Neural cell (in vitro differentiated cells): ENCODE measurements at regions not wholly inside any gene's neighbourhood (a gene's known extent, or its start where the extent isn't known, plus 50 kb on each side); places are given as distances from the start of the nearest gene placed in this dataset.

Source experiments
- H2AFZ ChIP-seq: fragments of 200-600, 300-800 bp; sonication (generic), shearing (Covaris generic); 2 replicates; pipeline ENCODE4 v1.6.0; 2014; ENCODE audit warnings: low read depth, mild to moderate bottlenecking, antibody characterized with exemption, low read length, moderate library complexity
- H3F3A ChIP-seq: fragments of 200-600 bp; shearing (Covaris generic); 2 replicates; pipeline ENCODE4 v1.6.1; 2016; ENCODE audit warnings: mild to moderate bottlenecking, moderate library complexity, mixed read lengths, antibody characterized with exemption, low read length; ENCODE audit not compliant: insufficient read depth, poor library complexity, severe bottlenecking
- H3K27ac ChIP-seq: fragments of 200-600, 300-800 bp; sonication (generic), shearing (Covaris generic); 2 replicates; pipeline ENCODE4 v1.5.1; 2014; ENCODE audit warnings: mild to moderate bottlenecking, low read length, moderate library complexity
- H3K27me3 ChIP-seq: fragments of 300-800, 200-600 bp; sonication (generic), shearing (Covaris generic); 2 replicates; pipeline ENCODE4 v1.6.0; 2014; ENCODE audit warnings: mild to moderate bottlenecking, low read depth, low read length, moderate library complexity; ENCODE audit not compliant: insufficient read depth
- H3K36me3 ChIP-seq: fragments of 300-800, 200-600 bp; sonication (generic), shearing (Covaris generic); 2 replicates; pipeline ENCODE4 v1.5.1; 2014; ENCODE audit warnings: mild to moderate bottlenecking, antibody characterized with exemption, low read length, moderate library complexity; ENCODE audit not compliant: insufficient read depth
- H3K4me2 ChIP-seq: fragments of 300-800, 200-600 bp; sonication (generic), shearing (Covaris generic); 2 replicates; pipeline ENCODE4 v1.6.0; 2014; ENCODE audit warnings: mild to moderate bottlenecking, low read length
- H3K4me3 ChIP-seq: fragments of 300-800, 200-600 bp; sonication (generic), shearing (Covaris generic); 2 replicates; pipeline ENCODE4 v1.5.1; 2014; ENCODE audit warnings: mild to moderate bottlenecking, low read length, moderate library complexity
- H3K79me2 ChIP-seq: fragments of 200-600 bp; shearing (Covaris generic); replicated peaks from 2 replicates; pipeline ENCODE4 v1.6.0; 2014; ENCODE audit warnings: mild to moderate bottlenecking, low read length, moderate library complexity; ENCODE audit not compliant: insufficient read depth
- H3K9ac ChIP-seq: fragments of 300-800, 200-600 bp; sonication (generic), shearing (Covaris generic); 2 replicates; pipeline ENCODE4 v1.6.1; 2016; ENCODE audit warnings: mild to moderate bottlenecking, low read length, mixed read lengths
- H3K9me2 ChIP-seq: fragments of 200-600 bp; shearing (Covaris generic); 2 replicates; pipeline ENCODE4 v1.6.1; 2016; ENCODE audit warnings: mild to moderate bottlenecking, low read length, mixed read lengths; ENCODE audit not compliant: insufficient read depth
- H3K9me3 ChIP-seq: fragments of 200-600, 300-800 bp; sonication (generic), shearing (Covaris generic); 2 replicates; pipeline ENCODE4 v1.6.1; 2016; ENCODE audit warnings: mild to moderate bottlenecking, mixed run types, low read length, moderate library complexity, mixed read lengths
- H4K20me1 ChIP-seq: fragments of 200-600 bp; shearing (Covaris generic); 2 replicates; pipeline ENCODE4 v1.6.1; 2016; ENCODE audit warnings: mild to moderate bottlenecking, mixed run types; ENCODE audit not compliant: insufficient read depth
- EP300 ChIP-seq: fragments of 450-650 bp; conservative IDR thresholded peaks from 2 replicates; pipeline ENCODE4 v1.6.1; 2014; ENCODE audit warnings: antibody characterized with exemption, mild to moderate bottlenecking, moderate library complexity; ENCODE audit not compliant: poor library complexity, severe bottlenecking
- EZH2 ChIP-seq: fragments of 200-600, 300-800 bp; shearing (Covaris generic), sonication (generic); IDR thresholded peaks from 2 replicates; pipeline ENCODE4 v1.6.1; 2014; ENCODE audit warnings: antibody characterized with exemption, low read length, borderline replicate concordance, mild to moderate bottlenecking; ENCODE audit not compliant: insufficient read depth, poor library complexity, severe bottlenecking
- MXI1 ChIP-seq: fragments of 450-650 bp; conservative IDR thresholded peaks from 2 replicates; pipeline ENCODE4 v1.6.1; 2014; ENCODE audit warnings: antibody characterized with exemption, mild to moderate bottlenecking; ENCODE audit not compliant: poor library complexity, severe bottlenecking
- POLR2AphosphoS5 ChIP-seq: IDR thresholded peaks from 2 replicates; pipeline ENCODE4 v1.6.1; 2012
- RAD21 ChIP-seq: fragments of 450-650 bp; conservative IDR thresholded peaks from 2 replicates; pipeline ENCODE4 v1.6.1; 2014; ENCODE audit warnings: antibody characterized with exemption, mild to moderate bottlenecking, moderate library complexity
- SMC3 ChIP-seq: fragments of 450-650 bp; conservative IDR thresholded peaks from 2 replicates; pipeline ENCODE4 v1.6.1; 2014; ENCODE audit warnings: antibody characterized with exemption, mild to moderate bottlenecking, moderate library complexity; ENCODE audit not compliant: poor library complexity
- TAF1 ChIP-seq: IDR thresholded peaks from 2 replicates; pipeline ENCODE4 v1.6.1; 2012; ENCODE audit warnings: low read depth
- TF ChIP-seq, protein P1 (sequence below): fragments of 450-650 bp; IDR thresholded peaks from 2 replicates; pipeline ENCODE4 v1.5.1; 2014; ENCODE audit warnings: antibody characterized with exemption, mild to moderate bottlenecking, moderate library complexity; ENCODE audit not compliant: poor library complexity, severe bottlenecking
- TF ChIP-seq, protein P2 (sequence below): IDR thresholded peaks from 2 replicates; pipeline ENCODE4 v1.6.1; 2012; ENCODE audit warnings: borderline replicate concordance

GRCh38 chr20:23195636-23196035 lies 109.5 kb upstream of the CD93 start:
- no peak overlapping the region for H3K27ac ChIP-seq
- no peaks in the 10 kb centered on the region for H3K79me2 ChIP-seq

GRCh38 chr20:23193801-23194384 lies 107.8 kb upstream of the CD93 start:
- H3K9me3 ChIP-seq, result no peaks in the 10 kb centered on the region
- no peak overlapping the region for H3K4me2 ChIP-seq
- H3K9ac ChIP-seq, result no peak overlapping the region
- no peaks in the 10 kb centered on the region for H3K36me3 ChIP-seq
- H3F3A ChIP-seq, result no peaks in the 10 kb centered on the region
- H3K27me3 ChIP-seq, result no peaks in the 10 kb centered on the region
- no peak overlapping the region for H3K4me3 ChIP-seq
- no peaks in the 10 kb centered on the region for H3K79me2 ChIP-seq
- H3K9me2 ChIP-seq, result no peaks in the 10 kb centered on the region
- TF ChIP-seq EZH2 (no peak), TAF1 (no peak), EP300 (no peak), RAD21 (no peak), POLR2AphosphoS5 (no peak), MXI1 (no peak), SMC3 (no peak)
- TF ChIP-seq, protein P1, sequence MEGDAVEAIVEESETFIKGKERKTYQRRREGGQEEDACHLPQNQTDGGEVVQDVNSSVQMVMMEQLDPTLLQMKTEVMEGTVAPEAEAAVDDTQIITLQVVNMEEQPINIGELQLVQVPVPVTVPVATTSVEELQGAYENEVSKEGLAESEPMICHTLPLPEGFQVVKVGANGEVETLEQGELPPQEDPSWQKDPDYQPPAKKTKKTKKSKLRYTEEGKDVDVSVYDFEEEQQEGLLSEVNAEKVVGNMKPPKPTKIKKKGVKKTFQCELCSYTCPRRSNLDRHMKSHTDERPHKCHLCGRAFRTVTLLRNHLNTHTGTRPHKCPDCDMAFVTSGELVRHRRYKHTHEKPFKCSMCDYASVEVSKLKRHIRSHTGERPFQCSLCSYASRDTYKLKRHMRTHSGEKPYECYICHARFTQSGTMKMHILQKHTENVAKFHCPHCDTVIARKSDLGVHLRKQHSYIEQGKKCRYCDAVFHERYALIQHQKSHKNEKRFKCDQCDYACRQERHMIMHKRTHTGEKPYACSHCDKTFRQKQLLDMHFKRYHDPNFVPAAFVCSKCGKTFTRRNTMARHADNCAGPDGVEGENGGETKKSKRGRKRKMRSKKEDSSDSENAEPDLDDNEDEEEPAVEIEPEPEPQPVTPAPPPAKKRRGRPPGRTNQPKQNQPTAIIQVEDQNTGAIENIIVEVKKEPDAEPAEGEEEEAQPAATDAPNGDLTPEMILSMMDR, result no peak
- TF ChIP-seq, protein P2, sequence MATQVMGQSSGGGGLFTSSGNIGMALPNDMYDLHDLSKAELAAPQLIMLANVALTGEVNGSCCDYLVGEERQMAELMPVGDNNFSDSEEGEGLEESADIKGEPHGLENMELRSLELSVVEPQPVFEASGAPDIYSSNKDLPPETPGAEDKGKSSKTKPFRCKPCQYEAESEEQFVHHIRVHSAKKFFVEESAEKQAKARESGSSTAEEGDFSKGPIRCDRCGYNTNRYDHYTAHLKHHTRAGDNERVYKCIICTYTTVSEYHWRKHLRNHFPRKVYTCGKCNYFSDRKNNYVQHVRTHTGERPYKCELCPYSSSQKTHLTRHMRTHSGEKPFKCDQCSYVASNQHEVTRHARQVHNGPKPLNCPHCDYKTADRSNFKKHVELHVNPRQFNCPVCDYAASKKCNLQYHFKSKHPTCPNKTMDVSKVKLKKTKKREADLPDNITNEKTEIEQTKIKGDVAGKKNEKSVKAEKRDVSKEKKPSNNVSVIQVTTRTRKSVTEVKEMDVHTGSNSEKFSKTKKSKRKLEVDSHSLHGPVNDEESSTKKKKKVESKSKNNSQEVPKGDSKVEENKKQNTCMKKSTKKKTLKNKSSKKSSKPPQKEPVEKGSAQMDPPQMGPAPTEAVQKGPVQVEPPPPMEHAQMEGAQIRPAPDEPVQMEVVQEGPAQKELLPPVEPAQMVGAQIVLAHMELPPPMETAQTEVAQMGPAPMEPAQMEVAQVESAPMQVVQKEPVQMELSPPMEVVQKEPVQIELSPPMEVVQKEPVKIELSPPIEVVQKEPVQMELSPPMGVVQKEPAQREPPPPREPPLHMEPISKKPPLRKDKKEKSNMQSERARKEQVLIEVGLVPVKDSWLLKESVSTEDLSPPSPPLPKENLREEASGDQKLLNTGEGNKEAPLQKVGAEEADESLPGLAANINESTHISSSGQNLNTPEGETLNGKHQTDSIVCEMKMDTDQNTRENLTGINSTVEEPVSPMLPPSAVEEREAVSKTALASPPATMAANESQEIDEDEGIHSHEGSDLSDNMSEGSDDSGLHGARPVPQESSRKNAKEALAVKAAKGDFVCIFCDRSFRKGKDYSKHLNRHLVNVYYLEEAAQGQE, result no peak
- H4K20me1 ChIP-seq, result no peaks in the 10 kb centered on the region
- H3K27ac ChIP-seq, result no peak overlapping the region
- no peak overlapping the region for H2AFZ ChIP-seq

More at GRCh38 chr20:23195636-23196035, 109.5 kb upstream of the CD93 start:
- Histone ChIP-seq H3K4me3 (no peak overlapping the region), H3K27me3 (no peaks in the 10 kb centered on the region), H3F3A (no peaks in the 10 kb centered on the region), H3K9me3 (no peaks in the 10 kb centered on the region), H3K4me2 (no peak overlapping the region), H2AFZ (no peak overlapping the region), H4K20me1 (no peaks in the 10 kb centered on the region), H3K36me3 (no peaks in the 10 kb centered on the region), H3K9ac (no peak overlapping the region), H3K9me2 (no peaks in the 10 kb centered on the region)
- TF ChIP-seq SMC3, result no peak
- no peak for TF ChIP-seq RAD21
- TF ChIP-seq TAF1, result no peak
- TF ChIP-seq, protein P1, result no peak
- no peak for TF ChIP-seq MXI1
- TF ChIP-seq POLR2AphosphoS5, result no peak
- TF ChIP-seq EP300, result no peak
- TF ChIP-seq, protein P2, result no peak
- TF ChIP-seq EZH2, result no peak
